OCI-LY3 (cell line): ENCODE measurements at regions not wholly inside any gene's neighbourhood (a gene's known extent, or its start where the extent isn't known, plus 50 kb on each side); places are given as distances from the start of the nearest gene placed in this dataset.

Experiments
- H2AFZ ChIP-seq: fragments of 200-600, 300-600 bp; shearing (Covaris generic); 2 replicates; pipeline ENCODE4 v1.6.0; 2014; ENCODE audit warnings: antibody characterized with exemption, low read depth, low read length
- H3K27ac ChIP-seq: fragments of 200-600, 300-600 bp; sonication (generic); 2 replicates; pipeline ENCODE4 v1.5.1; 2014; ENCODE audit warnings: mild to moderate bottlenecking, low read length, moderate library complexity, mixed read lengths
- H3K27me3 ChIP-seq: fragments of 200-600, 300-600 bp; sonication (generic); 2 replicates; pipeline ENCODE4 v1.6.1; 2014; ENCODE audit warnings: low read depth, low read length, mixed read lengths
- H3K36me3 ChIP-seq: fragments of 200-600, 300-600 bp; sonication (generic); replicated peaks from 2 replicates; pipeline ENCODE3; 2014; ENCODE audit warnings: low read depth, low read length, mixed read lengths
- H3K4me1 ChIP-seq: fragments of 300-600, 200-600 bp; sonication (generic); 2 replicates; pipeline ENCODE4 v1.6.1; 2014; ENCODE audit warnings: low read length, mixed read lengths
- H3K4me2 ChIP-seq: fragments of 200-600, 300-600 bp; sonication (generic); 2 replicates; pipeline ENCODE4 v1.6.1; 2014; ENCODE audit warnings: low read length, mixed read lengths
- H3K4me3 ChIP-seq: fragments of 300-600, 200-600 bp; sonication (generic); 2 replicates; pipeline ENCODE4 v1.5.1; 2014; ENCODE audit warnings: antibody characterized with exemption, mild to moderate bottlenecking, low read length, moderate library complexity
- H3K79me2 ChIP-seq: fragments of 300-600, 200-600 bp; shearing (Covaris generic); 2 replicates; pipeline ENCODE4 v1.6.1; 2014; ENCODE audit warnings: mild to moderate bottlenecking, low read length, mixed read lengths
- H3K9ac ChIP-seq: fragments of 300-600, 200-600 bp; shearing (Covaris generic); 2 replicates; pipeline ENCODE4 v1.6.0; 2014; ENCODE audit warnings: mild to moderate bottlenecking, low read length, moderate library complexity
- H3K9me3 ChIP-seq: fragments of 200-600, 300-600 bp; shearing (Covaris generic); 2 replicates; pipeline ENCODE4 v1.6.1; 2014; ENCODE audit warnings: low read length, mixed read lengths; ENCODE audit not compliant: insufficient read depth
- H4K20me1 ChIP-seq: fragments of 200-600, 300-600 bp; sonication (generic); 2 replicates; pipeline ENCODE4 v1.6.1; 2016; ENCODE audit warnings: low read length, mixed read lengths; ENCODE audit not compliant: insufficient read depth
- CTCF ChIP-seq: fragments of 200-600, 300-600 bp; sonication (generic); IDR thresholded peaks from 2 replicates; pipeline ENCODE4 v1.5.1; 2014; ENCODE audit warnings: antibody characterized with exemption, low read length, low read depth
- EZH2phosphoT487 ChIP-seq: fragments of 200-600 bp; shearing (Covaris generic); IDR thresholded peaks from 2 replicates; pipeline ENCODE4 v1.6.1; 2018; ENCODE audit warnings: antibody characterized with exemption, mixed run types, low read depth

- TF ChIP-seq CTCF = no peak
- Histone ChIP-seq H3K79me2 (no peaks in the 10 kb centered on the region), H3K4me2 (no peak overlapping the region), H3K27ac (no peak overlapping the region), H2AFZ (no peak overlapping the region), H4K20me1 (no peaks in the 10 kb centered on the region), H3K27me3 (no peaks in the 10 kb centered on the region), H3K4me1 (no peaks in the 10 kb centered on the region), H3K9me3 (no peaks in the 10 kb centered on the region), H3K4me3 (no peak overlapping the region), H3K36me3 (no peaks in the 10 kb centered on the region), H3K9ac (no peak overlapping the region)
Measured at GRCh38 chr1:98048751-98049325, 128.0 kb upstream of the DPYD start.

- Histone ChIP-seq H2AFZ (no peak overlapping the region), H3K4me2 (no peak overlapping the region), H3K4me3 (no peak overlapping the region), H3K27ac (no peak overlapping the region), H3K4me1 (no peaks in the 10 kb centered on the region), H3K9ac (no peak overlapping the region), H3K79me2 (no peaks in the 10 kb centered on the region), H4K20me1 (no peaks in the 10 kb centered on the region), H3K9me3 (no peaks in the 10 kb centered on the region), H3K36me3 (no peaks in the 10 kb centered on the region), H3K27me3 (no peaks in the 10 kb centered on the region)
- TF ChIP-seq CTCF (no peak), EZH2phosphoT487 (no peak)
Measured at GRCh38 chr1:98048244-98048643, 127.4 kb upstream of the DPYD start.

- Histone ChIP-seq H3K27ac (no peak overlapping the region), H3K79me2 (no peaks in the 10 kb centered on the region), H3K27me3 (no peaks in the 10 kb centered on the region), H4K20me1 (no peaks in the 10 kb centered on the region), H3K36me3 (no peaks in the 10 kb centered on the region), H2AFZ (no peak overlapping the region), H3K4me3 (no peak overlapping the region), H3K4me2 (no peak overlapping the region), H3K9me3 (no peaks in the 10 kb centered on the region), H3K9ac (no peak overlapping the region), H3K4me1 (no peaks in the 10 kb centered on the region)
- TF ChIP-seq EZH2phosphoT487 (no peak), CTCF (no peak)
Measured at GRCh38 chr1:98047171-98047570, 126.3 kb upstream of the DPYD start.

- no peak overlapping the region for H3K4me2 ChIP-seq
- H3K79me2 ChIP-seq = no peaks in the 10 kb centered on the region
- no peaks in the 10 kb centered on the region for H3K4me1 ChIP-seq
- no peak overlapping the region for H2AFZ ChIP-seq
- no peak overlapping the region for H3K27ac ChIP-seq
- H4K20me1 ChIP-seq = no peaks in the 10 kb centered on the region
- no peaks in the 10 kb centered on the region for H3K36me3 ChIP-seq
- H3K4me3 ChIP-seq = no peak overlapping the region
- H3K9ac ChIP-seq = no peak overlapping the region
- H3K27me3 ChIP-seq = no peaks in the 10 kb centered on the region
- TF ChIP-seq CTCF = no peak
- no peak for TF ChIP-seq EZH2phosphoT487
- H3K9me3 ChIP-seq = no peaks in the 10 kb centered on the region
Measured at GRCh38 chr1:98045767-98046641, 125.2 kb upstream of the DPYD start.
